Mesodermal cell (in vitro differentiated cells): ENCODE measurements at regions not wholly inside any gene's neighbourhood (a gene's known extent, or its start where the extent isn't known, plus 50 kb on each side); places are given as distances from the start of the nearest gene placed in this dataset.

ENCODE experiments used
- H3K27ac ChIP-seq: 2 replicates; pipeline ENCODE4 v1.7.0; 2013; ENCODE audit warnings: mild to moderate bottlenecking, low read depth, low read length, moderate library complexity; ENCODE audit not compliant: severe bottlenecking
- H3K36me3 ChIP-seq: 2 replicates; pipeline ENCODE4 v1.7.1; 2013; ENCODE audit warnings: mild to moderate bottlenecking, low read length, moderate library complexity; ENCODE audit not compliant: control insufficient read depth, insufficient read depth
- H3K4me1 ChIP-seq: one replicate; pipeline ENCODE4 v1.7.1; 2013; ENCODE audit warnings: mild to moderate bottlenecking, low read length; ENCODE audit not compliant: insufficient read depth, control insufficient read depth, poor library complexity, severe bottlenecking
- H3K4me3 ChIP-seq: 2 replicates; pipeline ENCODE4 v1.7.0; 2013; ENCODE audit warnings: low read length, control low read depth, mild to moderate bottlenecking; ENCODE audit not compliant: insufficient read depth, poor library complexity, severe bottlenecking; ENCODE audit errors: extremely low read depth
- H3K9me3 ChIP-seq: 2 replicates; pipeline ENCODE4 v1.7.1; 2013; ENCODE audit warnings: mild to moderate bottlenecking, low read length, moderate library complexity; ENCODE audit not compliant: control insufficient read depth
- WGBS, 2 experiments: methylation state at CpG; one replicate each; pipeline ENCODE4 v1.1.5; 2013; ENCODE audit warnings: missing lambda C conversion rate in 2 of 2; ENCODE audit not compliant: insufficient coverage in 2 of 2; 5-methylcytosine and 5-hydroxymethylcytosine counted together

GRCh38 chr5:102690910-102691309, 64.2 kb upstream of the PAM start:
- Histone ChIP-seq H3K9me3 (no peaks in the 10 kb centered on the region), H3K4me3 (no peak overlapping the region), H3K4me1 (no peaks in the 10 kb centered on the region), H3K36me3 (no peaks in the 10 kb centered on the region), H3K27ac (no peak overlapping the region)
- 70 to 94% methylated on average over 2 of the region's 2 CpGs for WGBS, 2 experiments

- Histone ChIP-seq H3K9me3 (no peaks in the 10 kb centered on the region), H3K36me3 (no peaks in the 10 kb centered on the region), H3K27ac (no peak overlapping the region), H3K4me1 (no peaks in the 10 kb centered on the region), H3K4me3 (no peak overlapping the region)
- WGBS, 2 experiments = 100% methylated on average over 1 of the region's 1 CpG
Observed at GRCh38 chr5:102691434-102691833, 63.7 kb upstream of the PAM start.

DNA sequence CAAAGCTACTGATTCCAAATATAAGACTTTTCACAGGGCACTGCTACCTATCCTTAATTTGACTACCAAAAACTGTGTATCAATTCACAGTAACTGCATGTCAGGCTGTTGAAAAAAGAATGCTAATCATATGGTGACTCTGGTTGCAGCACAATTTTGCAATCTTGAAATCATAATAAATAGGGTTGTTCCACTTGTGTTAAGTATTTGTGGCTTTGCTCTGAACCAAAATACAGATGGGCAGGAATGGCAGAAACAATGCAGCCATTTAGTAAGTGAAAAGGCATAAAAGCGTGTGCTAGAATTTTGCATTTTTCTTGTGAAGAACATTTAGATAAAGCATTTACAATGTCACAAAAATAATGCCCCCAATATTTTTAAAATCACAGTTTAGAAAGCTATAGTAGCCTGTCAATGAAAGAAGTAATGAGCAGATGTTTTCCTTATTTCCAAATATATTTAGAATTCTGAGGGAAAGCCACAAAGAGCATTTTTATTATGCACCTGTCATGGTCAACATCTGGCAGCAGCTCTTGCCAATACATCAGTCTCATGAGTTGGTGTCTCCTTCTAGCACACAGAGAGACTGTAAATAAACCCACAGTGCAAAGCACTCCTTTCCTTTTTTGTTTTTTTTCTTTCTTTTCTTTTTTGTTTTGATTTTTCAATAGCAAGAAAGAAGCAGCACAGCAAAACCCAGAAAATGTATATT, 54.8 kb upstream of the PAM start:
- H3K9me3 ChIP-seq = no peaks in the 10 kb centered on the region
- no peak overlapping the region for H3K27ac ChIP-seq
- no CpG with 5 or more reads among the region's 1 CpG for WGBS, 2 experiments
- no peak overlapping the region for H3K4me3 ChIP-seq
- no peaks in the 10 kb centered on the region for H3K4me1 ChIP-seq
- no peaks in the 10 kb centered on the region for H3K36me3 ChIP-seq

DNA sequence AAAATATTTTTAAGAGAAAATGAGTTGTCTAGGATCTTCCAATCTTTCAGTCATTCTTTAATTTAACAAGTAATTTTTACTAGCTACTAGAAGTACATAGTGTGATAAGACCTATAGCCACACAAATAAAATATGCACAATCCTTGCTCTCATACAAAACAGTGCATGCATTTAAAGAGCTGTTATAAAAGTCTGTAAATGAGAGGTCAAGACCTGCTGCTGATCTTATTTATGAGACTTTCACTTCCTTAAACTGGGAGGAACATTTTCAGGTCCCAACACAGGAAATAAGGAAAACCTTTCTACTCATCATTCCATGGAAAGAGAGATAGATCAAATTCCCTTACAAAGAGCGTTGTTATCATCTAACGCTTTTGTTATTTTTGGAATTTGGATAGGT, 54.2 kb upstream of the PAM start:
- H3K27ac ChIP-seq = no peak overlapping the region
- no peaks in the 10 kb centered on the region for H3K9me3 ChIP-seq
- WGBS, 2 experiments = no CpG with 5 or more reads among the region's 2 CpGs
- no peaks in the 10 kb centered on the region for H3K36me3 ChIP-seq
- H3K4me3 ChIP-seq = no peak overlapping the region
- no peaks in the 10 kb centered on the region for H3K4me1 ChIP-seq

GRCh38 chr5:102701748-102702147, 53.4 kb upstream of the PAM start:
- H3K4me3 ChIP-seq = no peak overlapping the region
- H3K9me3 ChIP-seq = no peaks in the 10 kb centered on the region
- H3K36me3 ChIP-seq = no peaks in the 10 kb centered on the region
- no peak overlapping the region for H3K27ac ChIP-seq
- no peaks in the 10 kb centered on the region for H3K4me1 ChIP-seq
